SH-SY5Y (cell line): ENCODE measurements at regions not wholly inside any gene's neighbourhood (a gene's known extent, or its start where the extent isn't known, plus 50 kb on each side); places are given as distances from the start of the nearest gene placed in this dataset.

Experiments
- GATA2 ChIP-seq: IDR thresholded peaks from 2 replicates; pipeline ENCODE4 v1.6.1; 2011; ENCODE audit warnings: mild to moderate bottlenecking, low read depth, low read length
- GATA3 ChIP-seq: IDR thresholded peaks from 2 replicates; pipeline ENCODE4 v1.6.1; 2011; ENCODE audit warnings: low read depth, mild to moderate bottlenecking, low read length, moderate library complexity

DNA sequence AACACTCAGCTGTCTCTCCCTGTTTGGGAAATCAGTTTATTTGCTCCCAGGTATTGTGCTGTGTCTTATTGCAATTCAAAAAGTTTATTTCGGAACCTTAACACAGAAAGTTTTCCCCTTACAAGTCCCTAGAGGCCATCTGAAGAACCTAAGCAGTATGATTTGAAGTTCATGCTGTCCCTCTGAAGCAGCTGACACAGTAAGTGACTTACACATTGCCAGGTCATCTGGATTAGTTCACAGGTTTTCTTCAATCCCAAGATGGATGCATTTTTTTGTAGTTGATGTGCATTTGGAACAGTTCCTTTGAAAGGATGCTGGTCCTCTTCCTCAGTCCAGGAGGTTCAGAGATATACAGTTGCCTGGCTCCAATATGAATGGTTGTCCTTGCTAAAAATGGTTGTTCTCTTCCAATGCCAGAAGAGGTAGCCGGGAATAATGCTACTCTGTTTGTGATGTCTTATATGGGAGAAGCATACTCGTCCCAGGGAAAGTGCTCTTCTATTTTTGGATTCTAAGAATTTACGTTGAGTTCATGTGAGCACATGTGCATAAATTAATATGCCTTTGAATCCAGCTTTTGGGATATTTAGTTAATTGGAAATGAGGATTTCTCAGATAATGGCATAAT is 183.5 kb upstream of the PHYHIPL start:
- TF ChIP-seq GATA3: no peak
- no peak for TF ChIP-seq GATA2

DNA sequence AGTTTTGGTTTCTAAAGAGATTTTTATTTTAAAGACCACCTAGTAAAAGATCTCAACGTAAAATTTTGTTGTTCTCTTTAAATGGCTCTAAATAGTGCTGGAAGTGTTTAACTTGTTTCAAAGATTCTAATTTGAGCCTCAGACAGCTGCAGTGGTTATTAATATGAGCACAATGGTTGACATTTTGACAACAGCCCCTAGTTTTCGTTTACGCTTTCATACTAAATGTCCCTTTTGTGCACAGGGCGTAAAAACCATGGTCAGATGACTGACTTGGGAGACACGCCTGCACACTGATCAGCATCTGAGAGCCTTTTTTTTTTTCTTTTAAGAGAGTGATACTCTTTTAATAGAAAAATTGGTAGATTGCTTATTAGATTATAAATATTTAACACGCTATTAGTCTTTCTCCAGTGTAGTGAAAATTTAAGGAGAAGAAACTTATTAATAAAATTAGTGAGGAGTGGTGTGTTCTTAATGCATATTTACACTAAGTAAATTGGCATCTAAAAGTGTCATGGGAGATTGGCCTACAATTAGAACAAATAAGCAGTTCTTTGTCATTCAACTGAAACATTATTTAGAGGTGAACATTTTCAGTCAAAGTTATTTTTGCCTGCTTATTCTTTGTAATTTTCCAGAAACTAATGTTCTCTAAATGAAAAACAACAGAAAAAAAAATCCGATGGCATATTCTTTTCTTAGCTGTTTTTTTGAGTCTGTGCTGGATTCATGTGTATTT is 182.8 kb upstream of the PHYHIPL start:
- TF ChIP-seq GATA2: no peak
- TF ChIP-seq GATA3: no peak

DNA sequence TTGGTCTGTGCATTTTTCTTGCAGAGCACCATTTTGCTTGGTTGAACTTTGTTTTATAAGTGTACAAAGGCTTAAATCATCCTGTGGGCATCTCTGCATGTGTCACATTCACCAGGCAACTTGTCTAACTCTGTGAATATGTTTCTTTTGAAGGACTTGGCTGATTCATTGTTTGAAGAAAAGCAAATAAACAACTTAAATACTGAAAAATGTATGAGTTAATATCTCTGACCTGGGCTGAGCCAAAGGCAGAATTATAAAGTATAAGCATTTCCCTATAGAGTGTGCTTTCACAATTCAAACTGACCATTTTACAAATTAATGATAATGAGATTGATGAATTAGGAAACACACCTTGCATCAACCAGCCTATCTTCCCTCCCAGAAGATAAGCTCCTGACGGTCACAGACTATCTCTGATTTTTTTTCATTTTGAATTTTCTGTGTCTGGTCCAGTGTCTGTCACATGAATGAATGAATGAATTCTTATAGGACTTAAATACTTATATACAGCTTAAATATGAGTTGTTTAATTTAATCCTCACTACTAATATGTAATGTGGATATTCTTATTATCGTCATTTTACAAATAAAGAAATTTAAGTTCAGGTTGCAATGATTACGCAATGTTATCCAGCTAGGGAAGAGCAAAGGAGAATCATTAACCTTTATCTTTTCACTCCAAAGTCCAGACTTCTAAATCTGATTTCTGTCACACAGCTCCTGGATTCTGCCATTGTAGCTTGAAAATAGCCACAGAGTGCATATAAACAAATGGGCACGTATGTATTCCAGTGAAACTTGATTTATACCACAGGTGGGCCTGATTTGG is 182.0 kb upstream of the PHYHIPL start:
- no peak for TF ChIP-seq GATA2
- no peak for TF ChIP-seq GATA3

DNA sequence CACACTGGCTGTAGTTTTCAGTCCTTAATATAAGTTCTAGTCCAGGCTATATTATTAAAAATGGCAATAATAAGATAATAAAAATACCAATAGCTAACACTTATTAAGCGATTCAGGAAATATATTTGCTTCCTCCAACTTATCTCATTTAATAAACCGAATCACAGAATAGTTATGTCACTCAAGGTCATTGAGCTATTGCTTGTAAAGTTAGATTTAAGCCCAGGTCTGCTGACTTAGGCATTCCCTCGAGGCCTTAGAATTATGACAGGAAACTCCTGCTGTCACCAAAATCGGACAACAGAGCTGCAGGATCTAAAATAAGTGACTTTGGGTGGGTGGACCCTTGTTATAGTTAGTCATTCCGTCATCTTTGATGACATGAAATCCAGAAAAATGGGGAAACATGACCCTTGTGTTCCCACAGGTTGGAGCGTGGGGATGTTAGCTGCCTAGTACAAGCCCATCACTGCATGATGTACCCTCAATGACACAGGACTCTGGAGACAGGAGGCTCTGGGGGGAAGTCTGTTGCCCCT is 181.3 kb upstream of the PHYHIPL start:
- TF ChIP-seq GATA3: no peak
- no peak for TF ChIP-seq GATA2

DNA sequence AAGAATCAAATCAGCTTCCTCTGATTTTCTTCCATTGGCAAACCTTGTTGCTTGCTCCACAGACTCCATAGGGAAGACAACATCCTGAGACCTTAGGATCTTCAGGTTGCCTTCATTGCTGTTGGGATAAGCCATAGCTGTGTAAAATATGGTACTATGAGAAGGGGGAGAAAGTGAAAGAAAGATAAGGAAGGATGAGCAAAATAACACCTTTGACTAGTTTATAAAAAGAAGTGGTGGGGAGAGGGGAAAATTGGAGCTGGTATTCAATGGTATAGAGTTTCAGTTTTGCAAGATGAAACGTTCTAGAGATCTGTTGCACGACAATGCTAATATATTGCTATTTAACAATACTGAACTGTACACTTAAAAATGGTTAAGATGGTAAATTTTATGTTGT is 180.4 kb upstream of the PHYHIPL start:
- TF ChIP-seq GATA3: no peak
- no peak for TF ChIP-seq GATA2

DNA sequence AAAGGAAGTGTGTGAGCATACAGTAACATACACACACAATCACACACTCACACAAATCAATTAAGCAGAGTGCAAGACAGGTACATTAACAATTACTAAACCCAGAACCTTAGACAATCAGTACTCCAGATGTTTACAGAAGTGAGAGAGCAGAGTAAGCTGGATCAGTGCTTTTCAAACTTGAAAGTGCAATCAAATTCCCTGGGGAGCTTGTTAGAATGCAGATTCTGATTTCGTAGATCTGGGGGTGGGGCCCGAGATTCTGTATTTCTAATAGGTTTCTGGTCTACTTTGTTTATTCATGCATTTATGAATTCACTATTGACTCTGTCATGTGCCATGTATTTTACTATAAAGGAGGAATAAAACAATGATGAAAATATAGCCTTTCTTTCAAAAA is 179.6 kb upstream of the PHYHIPL start:
- TF ChIP-seq GATA3 (no peak), GATA2 (no peak)

DNA sequence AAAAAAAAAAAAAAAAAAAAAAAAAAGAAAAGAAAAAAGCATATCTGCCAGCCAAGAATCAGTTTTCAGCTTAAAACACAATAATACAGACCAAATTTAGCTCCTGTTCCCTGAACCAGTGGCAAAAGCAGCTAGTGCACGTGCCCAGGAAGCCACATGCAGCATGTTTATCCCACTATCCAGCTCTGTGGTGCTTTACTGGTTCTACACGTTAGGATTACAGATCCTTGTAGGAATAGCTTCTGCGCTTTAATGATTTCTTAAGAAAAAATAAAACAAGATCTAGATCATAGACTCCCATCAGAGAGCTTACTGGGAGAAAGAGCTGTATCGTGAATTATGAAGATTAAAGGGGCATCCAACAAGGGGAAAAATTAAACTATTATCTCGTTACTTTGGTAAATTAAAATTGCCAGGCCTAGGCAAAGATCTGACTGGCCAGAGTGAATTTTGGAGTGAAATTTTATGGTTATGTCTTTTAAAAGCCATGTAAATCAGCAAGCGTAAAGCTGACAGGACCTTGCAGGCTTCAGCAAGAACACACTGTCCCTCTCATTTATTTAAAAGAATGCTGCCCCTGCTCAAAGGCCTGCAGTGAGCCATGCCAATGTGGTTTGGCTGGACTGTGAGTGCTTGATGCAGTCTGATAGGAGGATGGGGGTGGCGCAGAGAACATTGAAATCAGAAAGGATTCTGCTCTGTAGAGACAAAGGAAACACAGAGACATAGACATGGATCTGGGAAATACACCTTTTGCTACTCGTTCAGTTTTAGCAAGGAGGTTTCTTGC is 177.3 kb upstream of the PHYHIPL start:
- no peak for TF ChIP-seq GATA2
- no peak for TF ChIP-seq GATA3

DNA sequence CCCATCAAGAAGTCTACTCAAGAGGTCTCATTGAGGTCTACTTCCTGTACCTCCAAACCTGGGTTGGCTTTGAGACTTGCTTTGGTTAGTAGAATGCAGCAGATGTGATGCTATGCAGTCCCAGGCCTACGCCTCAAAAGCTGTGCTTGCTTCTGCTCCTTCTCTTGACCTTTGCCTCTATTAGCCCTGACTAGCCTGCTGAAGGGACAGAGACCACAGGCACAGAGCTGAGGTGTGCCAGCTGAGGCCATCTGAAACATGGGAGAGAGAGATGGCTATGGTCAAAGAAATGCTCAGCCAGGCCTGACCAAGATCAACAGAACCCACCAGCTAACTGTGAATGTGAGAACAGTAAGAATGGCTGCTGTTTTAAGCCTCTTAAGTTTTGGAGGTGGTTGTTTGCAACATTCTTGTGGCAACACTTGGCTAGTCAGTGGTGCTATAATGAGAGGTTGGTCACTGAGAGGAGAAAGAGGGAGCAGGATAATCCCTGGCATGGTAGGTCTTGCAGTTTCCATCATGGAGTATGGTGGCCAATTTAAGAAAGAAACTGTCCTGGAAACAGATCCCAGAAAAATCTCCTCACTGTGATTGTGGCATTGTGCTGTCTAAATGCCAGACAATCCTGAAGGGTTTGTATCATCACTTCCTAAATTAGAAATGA is 176.1 kb upstream of the PHYHIPL start:
- TF ChIP-seq GATA2: no peak
- no peak for TF ChIP-seq GATA3

DNA sequence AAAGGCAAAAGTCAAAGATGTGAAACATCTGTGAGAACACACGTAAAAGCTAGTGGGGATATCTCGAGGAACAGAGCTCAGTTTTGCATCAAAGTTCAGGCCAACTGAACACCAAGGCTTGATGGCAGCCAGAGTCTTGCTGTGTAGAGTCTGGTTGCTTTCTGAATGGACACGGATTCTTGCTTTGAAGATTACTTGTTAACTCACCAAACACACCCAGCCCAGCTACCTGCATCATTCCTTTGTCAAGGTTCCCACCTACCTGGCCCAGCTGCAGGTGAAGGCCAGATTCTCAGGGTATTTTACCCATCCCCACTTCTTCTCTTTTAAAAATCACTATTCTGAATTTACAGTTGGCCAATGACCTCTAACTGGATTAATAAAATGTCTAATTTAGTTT is 174.4 kb upstream of the PHYHIPL start:
- TF ChIP-seq GATA3 (no peak), GATA2 (no peak)

DNA sequence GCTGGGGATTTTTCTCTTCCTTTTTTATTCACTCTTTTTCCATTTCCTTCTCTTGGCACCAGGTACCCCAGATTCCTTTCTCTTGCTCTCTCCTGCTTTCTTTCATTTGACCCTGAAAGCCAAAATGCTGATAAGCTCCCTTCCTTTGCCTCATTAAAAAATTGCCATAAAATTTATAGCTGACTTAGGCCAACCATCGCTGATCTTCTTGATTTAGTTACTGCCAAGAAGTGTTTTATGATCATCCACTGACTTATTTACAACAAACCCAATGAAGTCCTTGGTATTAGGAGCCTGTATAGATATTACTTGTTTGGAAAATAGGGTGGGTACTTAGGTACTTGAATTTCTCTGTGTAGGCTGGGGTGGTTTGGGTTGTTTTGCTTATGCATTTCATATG is 173.2 kb upstream of the PHYHIPL start:
- TF ChIP-seq GATA3: no peak

DNA sequence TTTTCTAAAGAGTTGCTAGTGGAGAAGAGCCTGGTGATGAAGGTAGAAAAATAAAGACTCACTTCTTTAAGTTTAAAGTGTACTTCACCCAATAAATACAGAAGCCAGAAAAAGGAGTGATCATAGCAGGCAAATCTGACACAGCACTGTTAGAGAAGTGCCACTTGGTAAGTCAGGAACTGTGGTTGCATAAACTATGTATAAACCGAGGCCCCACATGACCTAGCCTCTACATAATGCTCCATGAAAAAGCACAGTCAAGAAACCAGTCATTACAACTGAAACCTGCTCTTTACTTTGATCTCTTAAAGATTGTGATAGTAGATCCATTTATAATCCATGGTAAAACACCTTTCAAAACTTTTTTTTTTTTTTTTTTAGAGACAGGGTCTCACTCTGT is 172.1 kb upstream of the PHYHIPL start:
- no peak for TF ChIP-seq GATA2

DNA sequence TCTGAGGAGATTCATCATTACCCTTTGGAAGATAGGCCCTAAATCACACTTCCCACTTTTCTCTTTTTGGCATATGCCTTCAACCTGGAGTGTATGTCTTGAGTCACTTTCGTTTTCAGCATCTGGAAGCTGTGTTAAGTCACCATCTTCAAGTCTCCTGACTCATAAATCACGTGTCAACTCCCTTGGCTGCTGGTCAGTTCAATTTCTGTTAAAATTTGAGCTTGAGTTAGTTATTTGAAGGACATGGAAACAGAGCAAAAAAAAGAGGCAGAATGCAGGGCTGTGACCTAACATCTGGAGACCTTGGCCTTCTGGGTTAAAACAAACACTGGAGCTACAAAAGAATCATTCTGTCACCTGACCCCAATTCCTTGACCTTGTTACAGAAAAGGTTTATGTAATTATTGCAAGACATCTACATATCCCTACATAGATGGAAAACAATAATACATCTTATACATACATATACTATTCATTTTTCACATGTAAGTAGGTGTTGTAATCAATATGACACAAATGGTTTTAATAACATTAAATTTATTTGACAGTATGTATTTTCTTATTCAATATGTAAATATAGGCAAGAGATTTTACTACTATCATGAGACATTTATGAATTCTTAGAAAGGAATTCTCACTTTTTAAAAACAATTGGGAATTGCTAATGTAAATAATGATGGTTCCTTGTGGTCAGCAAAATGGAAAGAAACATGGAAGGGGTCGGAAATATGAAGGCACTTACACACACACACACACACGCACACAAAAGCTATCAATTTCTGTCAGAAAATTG is 169.7 kb upstream of the PHYHIPL start:
- no peak for TF ChIP-seq GATA3
- no peak for TF ChIP-seq GATA2
